ENCODE measurements at regions not wholly inside any gene's neighbourhood (a gene's known extent, or its start where the extent isn't known, plus 50 kb on each side); places are given as distances from the start of the nearest gene placed in this dataset.

GRCh38 chr4:103482893-103483292 is 236.9 kb downstream of the TACR3 start:
- DNase-seq: no peak
- ChIA-PET POLR2A (ENCODE audit: unreplicated experiment) (no interaction called here), CTCF (no interaction called here)
- Histone ChIP-seq H3K27me3 (ENCODE audit: insufficient read depth, low read depth) (no peaks in the 10 kb centered on the region), H3K4me2 (no peak overlapping the region), H4K20me1 (ENCODE audit: insufficient read depth) (no peaks in the 10 kb centered on the region), H3K79me2 (ENCODE audit: low read depth) (no peaks in the 10 kb centered on the region), H3K4me1 (replicated peaks; ENCODE audit: insufficient read depth) (no peaks in the 10 kb centered on the region), H3K4me3 (no peak overlapping the region), H2AFZ (no peak overlapping the region), H3K9me2 (ENCODE audit: insufficient read depth) (no peaks in the 10 kb centered on the region), H3K9me3 (ENCODE audit: insufficient read depth, low read depth) (no peaks in the 10 kb centered on the region), H3K36me3 (ENCODE audit: low read depth) (no peaks in the 10 kb centered on the region), H3K27ac (no peak overlapping the region), H3F3A (ENCODE audit: insufficient read depth, low read depth) (no peaks in the 10 kb centered on the region)
- BruUV-seq (replicated peaks): no TSS peak
- intact Hi-C loops (cut with micrococcal nuclease; ENCODE audit: unreplicated experiment): no loop called here
- TF ChIP-seq, protein P1, sequence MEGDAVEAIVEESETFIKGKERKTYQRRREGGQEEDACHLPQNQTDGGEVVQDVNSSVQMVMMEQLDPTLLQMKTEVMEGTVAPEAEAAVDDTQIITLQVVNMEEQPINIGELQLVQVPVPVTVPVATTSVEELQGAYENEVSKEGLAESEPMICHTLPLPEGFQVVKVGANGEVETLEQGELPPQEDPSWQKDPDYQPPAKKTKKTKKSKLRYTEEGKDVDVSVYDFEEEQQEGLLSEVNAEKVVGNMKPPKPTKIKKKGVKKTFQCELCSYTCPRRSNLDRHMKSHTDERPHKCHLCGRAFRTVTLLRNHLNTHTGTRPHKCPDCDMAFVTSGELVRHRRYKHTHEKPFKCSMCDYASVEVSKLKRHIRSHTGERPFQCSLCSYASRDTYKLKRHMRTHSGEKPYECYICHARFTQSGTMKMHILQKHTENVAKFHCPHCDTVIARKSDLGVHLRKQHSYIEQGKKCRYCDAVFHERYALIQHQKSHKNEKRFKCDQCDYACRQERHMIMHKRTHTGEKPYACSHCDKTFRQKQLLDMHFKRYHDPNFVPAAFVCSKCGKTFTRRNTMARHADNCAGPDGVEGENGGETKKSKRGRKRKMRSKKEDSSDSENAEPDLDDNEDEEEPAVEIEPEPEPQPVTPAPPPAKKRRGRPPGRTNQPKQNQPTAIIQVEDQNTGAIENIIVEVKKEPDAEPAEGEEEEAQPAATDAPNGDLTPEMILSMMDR (conservative IDR thresholded peaks at IDR 0.05): no peak
- TF ChIP-seq EZH2 (IDR thresholded peaks at IDR 0.05; ENCODE audit: low read depth): no peak

- Histone ChIP-seq H3K27me3 (ENCODE audit: insufficient read depth, low read depth) (no peaks in the 10 kb centered on the region), H3K79me2 (ENCODE audit: low read depth) (no peaks in the 10 kb centered on the region), H3F3A (ENCODE audit: insufficient read depth, low read depth) (no peaks in the 10 kb centered on the region), H2AFZ (no peak overlapping the region), H3K27ac (no peak overlapping the region), H4K20me1 (ENCODE audit: insufficient read depth) (no peaks in the 10 kb centered on the region), H3K4me1 (replicated peaks; ENCODE audit: insufficient read depth) (no peaks in the 10 kb centered on the region), H3K9me2 (ENCODE audit: insufficient read depth) (no peaks in the 10 kb centered on the region), H3K4me2 (no peak overlapping the region), H3K4me3 (no peak overlapping the region), H3K9me3 (ENCODE audit: insufficient read depth, low read depth) (no peaks in the 10 kb centered on the region), H3K36me3 (ENCODE audit: low read depth) (no peaks in the 10 kb centered on the region)
- no peak for TF ChIP-seq EZH2 (IDR thresholded peaks at IDR 0.05; ENCODE audit: low read depth)
- TF ChIP-seq, protein P1 (conservative IDR thresholded peaks at IDR 0.05): no peak
- ChIA-PET CTCF (no interaction called here), POLR2A (ENCODE audit: unreplicated experiment) (no interaction called here)
- intact Hi-C loops (cut with micrococcal nuclease; ENCODE audit: unreplicated experiment): no loop called here
- DNase-seq: no peak
- no TSS peak for BruUV-seq (replicated peaks)
Measured at GRCh38 chr4:103482471-103482870, 237.3 kb downstream of the TACR3 start.

- intact Hi-C loops (cut with micrococcal nuclease; ENCODE audit: unreplicated experiment): loop anchor here (10.0 kb wide), 1 partner anchor 436 kb away; no protein-coding TSS in a partner anchor
- H3K4me1 ChIP-seq (replicated peaks; ENCODE audit: insufficient read depth): no peaks in the 10 kb centered on the region
- no peak overlapping the region for H3K4me2 ChIP-seq
- no TSS peak for BruUV-seq (replicated peaks)
- no peaks in the 10 kb centered on the region for H3K27me3 ChIP-seq (ENCODE audit: insufficient read depth, low read depth)
- H2AFZ ChIP-seq: no peak overlapping the region
- DNase-seq: no peak
- TF ChIP-seq EZH2 (IDR thresholded peaks at IDR 0.05; ENCODE audit: low read depth): no peak
- TF ChIP-seq, protein P1 (conservative IDR thresholded peaks at IDR 0.05): peak; percentile 35; the same call in 1 of the 2 replicates
- H3K9me2 ChIP-seq (ENCODE audit: insufficient read depth): no peaks in the 10 kb centered on the region
- H4K20me1 ChIP-seq (ENCODE audit: insufficient read depth): no peaks in the 10 kb centered on the region
- H3K79me2 ChIP-seq (ENCODE audit: low read depth): no peaks in the 10 kb centered on the region
- H3F3A ChIP-seq (ENCODE audit: insufficient read depth, low read depth): no peaks in the 10 kb centered on the region
- no peaks in the 10 kb centered on the region for H3K36me3 ChIP-seq (ENCODE audit: low read depth)
- CTCF ChIA-PET: no interaction called here
- H3K27ac ChIP-seq: no peak overlapping the region
- POLR2A ChIA-PET (ENCODE audit: unreplicated experiment): no interaction called here
- H3K9me3 ChIP-seq (ENCODE audit: insufficient read depth, low read depth): no peaks in the 10 kb centered on the region
- no peak overlapping the region for H3K4me3 ChIP-seq
Measured at GRCh38 chr4:103478734-103479133, 241.1 kb downstream of the TACR3 start.

All from PC-9 (cell line).